Prostate gland (tissue), 2 donors: ENCODE measurements at regions not wholly inside any gene's neighbourhood (a gene's known extent, or its start where the extent isn't known, plus 50 kb on each side); places are given as distances from the start of the nearest gene placed in this dataset.

Source experiments
- DNase-seq: peaks from one replicate; pipeline ENCODE4 v3.0.0-alpha.2; 2019; ENCODE audit warnings: low spot score
- H3K27ac ChIP-seq, 2 donors: fragments of 200-600 bp; sonication (generic); 2 replicates each; pipeline ENCODE4 v1.5.1; 2017 to 2019
- H3K27me3 ChIP-seq: fragments of 200-600 bp; sonication (generic); replicated peaks from 2 replicates; pipeline ENCODE4 v1.5.1; 2019; ENCODE audit not compliant: insufficient read depth
- H3K36me3 ChIP-seq, 2 donors: fragments of 200-600 bp; sonication (generic); 1 replicate in 1 of 2; 2 replicates in 1 of 2; pipeline versions ENCODE4 v1.5.1 to v1.8.1; 2017 to 2019
- H3K4me1 ChIP-seq: fragments of 200-600 bp; sonication (generic); replicated peaks from 2 replicates; pipeline ENCODE4 v1.5.1; 2019
- H3K4me3 ChIP-seq, 2 donors: fragments of 200-600 bp; sonication (generic); 2 replicates each; pipeline ENCODE4 v1.5.1; 2017 to 2019
- H3K9me3 ChIP-seq: fragments of 200-600 bp; sonication (generic); 2 replicates; pipeline ENCODE4 v1.5.1; 2017
- CTCF ChIP-seq, 4 experiments: fragments of 200-600 bp in 2 of 4; fragments of 450-650 bp in 2 of 4; sonication (generic) in 2 of 4; IDR thresholded peaks; 1 replicate in 3 of 4; 2 replicates in 1 of 4; pipeline ENCODE4 v1.5.1; 2016 to 2019; ENCODE audit warnings: antibody characterized with exemption in 4 of 4, mild to moderate bottlenecking in 2 of 4, moderate library complexity in 2 of 4
- POLR2A ChIP-seq: fragments of 450-650 bp; IDR thresholded peaks from one replicate; pipeline ENCODE4 v1.6.1; 2016; ENCODE audit warnings: antibody characterized with exemption, mild to moderate bottlenecking
- POLR2AphosphoS5 ChIP-seq: sonication (generic); formaldehyde crosslinking; IDR thresholded peaks from one replicate; pipeline ENCODE4 v1.6.1; 2017; ENCODE audit warnings: antibody characterized with exemption
- WGBS: methylation state at CpG from one replicate; pipeline ENCODE4 v1.1.5; 2018; 5-methylcytosine and 5-hydroxymethylcytosine counted together
- intact Hi-C: fragments of 100-400 bp; cut with DNase I; formaldehyde crosslinking; loops from one replicate; pipeline ENCODE4 v1.14.2; 2022

- Histone ChIP-seq H3K4me3 (no peak overlapping the region), H3K36me3 (no peaks in the 10 kb centered on the region), H3K4me1 (no peaks in the 10 kb centered on the region), H3K9me3 (no peaks in the 10 kb centered on the region), H3K27me3 (no peaks in the 10 kb centered on the region), H3K27ac (no peak overlapping the region)
- TF ChIP-seq CTCF (IDR thresholded peaks at IDR 0.05), result no peak
- no peak for TF ChIP-seq POLR2A
- no peak for TF ChIP-seq POLR2AphosphoS5
- intact Hi-C loops, result no loop called here
- no peak for DNase-seq
- WGBS, result 75% methylated on average over 1 of the region's 1 CpG
Measured at GRCh38 chr15:29398907-29399306, 129.3 kb upstream of the NSMCE3 start.

- H3K27ac ChIP-seq, result no peak overlapping the region
- no peaks in the 10 kb centered on the region for H3K9me3 ChIP-seq
- intact Hi-C loops, result no loop called here
- no peaks in the 10 kb centered on the region for H3K4me1 ChIP-seq
- H3K36me3 ChIP-seq, result no peaks in the 10 kb centered on the region
- TF ChIP-seq CTCF (IDR thresholded peaks at IDR 0.05), result no peak
- TF ChIP-seq POLR2AphosphoS5, result no peak
- no peak for TF ChIP-seq POLR2A
- H3K4me3 ChIP-seq, result no peak overlapping the region
- H3K27me3 ChIP-seq, result no peaks in the 10 kb centered on the region
- 91% methylated on average over 4 of the region's 4 CpGs for WGBS
- no peak for DNase-seq
Measured at GRCh38 chr15:29396176-29396811, 126.7 kb upstream of the NSMCE3 start.

- H3K27ac ChIP-seq, result no peak overlapping the region
- H3K9me3 ChIP-seq, result no peaks in the 10 kb centered on the region
- no peaks in the 10 kb centered on the region for H3K27me3 ChIP-seq
- no peak for DNase-seq
- H3K4me1 ChIP-seq, result no peaks in the 10 kb centered on the region
- no peak overlapping the region for H3K4me3 ChIP-seq
- intact Hi-C loops, result no loop called here
- no peaks in the 10 kb centered on the region for H3K36me3 ChIP-seq
- TF ChIP-seq CTCF (IDR thresholded peaks at IDR 0.05) (no peak), POLR2AphosphoS5 (no peak), POLR2A (no peak)
- WGBS, result 87% methylated on average over 2 of the region's 2 CpGs
Measured at GRCh38 chr15:29393443-29393842, 123.8 kb upstream of the NSMCE3 start.

- DNase-seq, result no peak
- H3K4me1 ChIP-seq, result no peaks in the 10 kb centered on the region
- H3K4me3 ChIP-seq, result no peak overlapping the region
- intact Hi-C loops, result no loop called here
- 96% methylated on average over 7 of the region's 7 CpGs for WGBS
- no peaks in the 10 kb centered on the region for H3K27me3 ChIP-seq
- H3K36me3 ChIP-seq, result no peaks in the 10 kb centered on the region
- TF ChIP-seq POLR2AphosphoS5, result no peak
- no peak for TF ChIP-seq POLR2A
- no peak for TF ChIP-seq CTCF (IDR thresholded peaks at IDR 0.05)
- no peak overlapping the region for H3K27ac ChIP-seq
- H3K9me3 ChIP-seq, result no peaks in the 10 kb centered on the region
Measured at GRCh38 chr15:29392358-29392757, 122.7 kb upstream of the NSMCE3 start.

GRCh38 chr15:29390051-29390450 is 120.4 kb upstream of the NSMCE3 start:
- no peaks in the 10 kb centered on the region for H3K27me3 ChIP-seq
- no peaks in the 10 kb centered on the region for H3K36me3 ChIP-seq
- no peaks in the 10 kb centered on the region for H3K9me3 ChIP-seq
- 68% methylated on average over 6 of the region's 6 CpGs for WGBS
- H3K27ac ChIP-seq, result no peak overlapping the region
- TF ChIP-seq POLR2A, result no peak
- TF ChIP-seq POLR2AphosphoS5, result no peak
- no peak for TF ChIP-seq CTCF (IDR thresholded peaks at IDR 0.05)
- H3K4me1 ChIP-seq, result no peaks in the 10 kb centered on the region
- no peak overlapping the region for H3K4me3 ChIP-seq
- no peak for DNase-seq
- intact Hi-C loops, result no loop called here
